AML-193 (cell line): ENCODE measurements at regions not wholly inside any gene's neighbourhood (a gene's known extent, or its start where the extent isn't known, plus 50 kb on each side); places are given as distances from the start of the nearest gene placed in this dataset.

Experiments used
- DNase-seq, 2 experiments: peaks; one replicate each; lab custom pipeline; 2025; lab: John Stamatoyannopoulos, UW

DNA sequence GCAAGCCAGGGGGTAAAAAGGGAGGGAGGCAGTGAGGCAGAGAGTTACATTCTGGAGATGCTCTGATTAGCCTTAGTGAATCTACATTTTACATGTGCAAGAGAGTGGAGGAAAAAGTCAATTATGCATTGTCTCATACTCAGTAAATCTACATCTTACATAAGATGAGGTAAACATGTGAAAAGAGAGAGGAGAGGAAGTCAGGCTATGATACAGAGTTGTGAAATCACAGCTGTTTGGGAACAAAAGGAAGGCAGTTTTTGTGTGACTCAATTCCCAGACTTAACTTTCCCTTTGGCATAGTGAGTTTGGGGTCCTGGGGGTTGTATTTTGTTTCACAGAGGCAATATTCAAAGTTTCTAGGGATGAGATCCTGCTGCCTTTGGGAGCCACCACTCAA is 67.8 kb downstream of the GP2 start:
- peak in 1 of 2 experiments; percentile 29 for DNase-seq

- DNase-seq: no peak
Measured at GRCh38 chr16:20257234-20257633, 70.1 kb downstream of the GP2 start.

DNA sequence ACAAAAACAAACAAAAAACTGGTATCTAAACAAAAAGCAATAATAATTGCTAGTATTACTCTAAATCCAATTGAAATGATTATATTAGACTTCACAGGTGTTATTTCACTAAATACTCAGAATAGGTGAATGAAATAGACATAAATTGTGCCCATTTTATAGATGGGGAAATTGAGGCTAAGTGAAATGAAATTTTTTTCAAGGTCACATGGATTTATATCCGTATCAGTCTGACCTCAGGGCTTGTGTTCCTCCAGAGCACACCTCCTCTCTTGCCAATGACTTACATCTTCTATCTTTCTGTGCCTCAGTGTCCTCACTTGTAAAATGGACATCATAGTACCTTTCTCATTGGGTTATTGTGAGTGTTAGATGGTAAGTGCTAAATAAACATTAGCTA is 72.3 kb downstream of the GP2 start:
- no peak for DNase-seq

DNA sequence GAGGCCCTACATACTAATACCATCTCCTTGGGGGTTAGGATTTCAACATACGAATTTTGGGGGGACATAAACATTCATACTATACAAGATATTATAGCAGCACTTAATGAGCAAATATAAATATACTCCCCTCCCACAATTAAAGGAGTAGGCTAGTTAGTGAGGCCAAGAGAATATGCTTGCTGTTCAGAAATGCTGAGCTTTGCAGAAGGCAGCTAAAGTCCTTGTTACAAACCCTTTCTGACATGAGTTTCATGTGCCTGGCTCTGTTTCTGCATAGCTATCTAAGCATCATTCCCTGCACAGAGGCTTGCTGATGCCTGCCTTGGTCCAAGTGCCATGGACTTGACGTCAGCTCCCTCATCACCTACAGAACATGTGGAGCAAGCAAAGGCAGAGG is 73.5 kb downstream of the GP2 start:
- no peak for DNase-seq

DNA sequence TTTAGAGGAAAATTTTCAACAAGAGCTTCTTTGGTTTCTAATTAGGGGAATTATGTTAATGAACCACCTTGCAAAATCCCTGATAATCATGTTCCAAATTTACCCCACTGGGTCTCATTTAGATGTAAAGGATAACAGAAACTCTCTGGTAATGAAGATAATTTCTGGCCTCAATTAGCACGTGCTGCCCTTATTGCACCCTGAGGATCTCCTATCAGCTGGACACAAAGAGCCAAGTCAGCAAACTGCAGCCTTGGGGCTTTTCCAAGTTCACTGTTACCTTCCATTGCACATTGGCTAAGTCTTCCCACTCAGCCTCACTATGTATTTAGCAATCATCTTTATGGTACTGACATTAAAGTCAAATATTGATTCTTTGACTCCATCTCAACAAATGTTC is 78.1 kb downstream of the GP2 start:
- DNase-seq: no peak

- DNase-seq: no peak
Measured at GRCh38 chr16:20247076-20247475, 80.2 kb downstream of the GP2 start.

DNA sequence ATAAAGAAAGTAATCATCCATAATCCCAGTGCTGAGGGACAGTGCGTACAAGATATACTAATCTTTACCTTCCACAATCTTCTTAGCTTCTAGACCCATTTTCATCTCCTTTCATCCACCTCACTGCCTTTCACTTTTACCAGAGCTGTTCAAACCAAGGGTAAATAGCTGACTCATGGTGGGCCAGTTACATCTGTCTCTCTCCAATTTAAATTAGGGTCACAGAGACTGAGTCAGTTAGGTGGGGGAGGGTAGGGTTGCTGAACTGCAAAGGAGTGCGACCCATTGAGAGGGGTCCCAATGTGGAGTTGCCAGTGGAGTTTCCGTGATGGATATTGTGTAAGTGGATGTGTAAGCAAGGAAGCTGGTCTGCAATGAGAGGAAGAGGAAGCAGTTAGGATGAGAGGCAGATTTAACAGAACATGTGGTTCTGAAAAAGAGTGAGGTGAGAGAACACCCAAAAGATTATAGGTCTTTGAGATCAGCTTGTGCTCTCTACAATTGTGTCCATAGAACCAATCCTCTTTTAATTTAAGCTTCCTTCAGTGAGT is 83.5 kb downstream of the GP2 start:
- DNase-seq: no peak

DNA sequence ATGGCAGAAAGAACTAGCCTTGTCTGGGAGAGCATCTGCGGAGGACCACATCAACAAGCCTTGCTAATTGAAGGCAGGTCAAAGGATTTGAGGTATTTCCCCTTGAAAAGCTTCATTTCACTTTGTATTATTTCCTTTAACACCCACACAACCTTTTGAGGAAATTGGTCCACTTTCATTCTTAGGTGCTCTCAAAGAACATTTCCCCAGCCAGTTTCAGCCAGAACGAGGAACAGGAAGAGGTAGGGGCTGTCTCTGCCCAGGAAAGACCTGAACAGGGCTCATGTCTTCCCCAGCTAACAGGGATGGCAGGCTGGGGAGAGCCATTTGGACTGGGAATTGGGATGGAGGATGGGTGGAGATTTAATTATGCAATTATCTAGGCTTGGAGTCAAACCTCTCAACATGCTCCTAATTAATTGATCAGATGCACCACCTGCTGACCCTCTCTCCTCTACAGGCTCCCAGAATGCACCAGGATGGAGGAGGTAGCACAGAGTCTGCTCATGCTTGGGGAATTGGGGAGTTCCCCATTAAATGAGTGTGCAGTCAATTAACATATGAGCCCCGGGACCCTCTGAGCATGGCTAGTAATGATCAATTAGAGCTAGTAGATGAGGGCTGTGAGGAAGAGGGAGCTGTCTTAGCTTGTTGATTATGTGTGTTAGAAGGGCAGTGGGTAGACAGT is 84.6 kb downstream of the GP2 start:
- no peak for DNase-seq

- DNase-seq: no peak
Measured at GRCh38 chr16:20241321-20241720, 86.0 kb downstream of the GP2 start.

DNA sequence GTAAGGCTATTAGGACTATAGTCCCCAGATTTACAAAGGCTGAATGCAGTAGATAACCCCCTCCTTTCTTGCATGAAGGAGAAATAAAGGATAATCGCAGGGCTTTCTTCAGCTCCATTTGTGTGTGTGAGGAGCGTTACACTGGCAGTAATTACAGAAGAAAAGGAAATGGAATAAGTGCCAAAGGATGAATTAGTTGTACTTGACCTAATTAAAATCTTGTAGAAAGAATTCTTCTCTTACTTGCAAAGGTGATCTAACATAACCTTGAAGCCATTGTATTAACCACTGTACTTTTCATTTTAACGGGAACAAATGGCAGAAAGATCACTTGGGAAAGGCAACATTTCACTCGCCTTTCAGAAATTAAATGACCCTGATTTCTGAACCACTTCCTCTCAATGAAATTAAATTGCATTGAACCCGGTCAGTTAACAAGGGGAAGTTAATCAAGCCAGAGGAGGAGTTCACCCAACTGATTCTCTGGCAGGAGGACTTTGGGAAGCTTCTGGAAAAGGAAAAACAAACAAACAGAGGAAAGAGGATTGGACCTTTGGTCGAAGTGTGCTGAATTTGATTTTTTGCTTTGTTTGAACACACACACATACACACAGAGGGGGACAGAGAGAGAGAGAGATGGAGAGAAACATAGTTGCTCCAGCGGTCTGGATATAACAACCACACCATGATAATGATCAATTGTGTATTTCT is 90.6 kb downstream of the GP2 start:
- DNase-seq: no peak

- DNase-seq: no peak
Measured at GRCh38 chr16:20225228-20225733, 102.0 kb downstream of the GP2 start.

GRCh38 chr16:20221208-20221607 is 106.1 kb downstream of the GP2 start:
- no peak for DNase-seq

DNA sequence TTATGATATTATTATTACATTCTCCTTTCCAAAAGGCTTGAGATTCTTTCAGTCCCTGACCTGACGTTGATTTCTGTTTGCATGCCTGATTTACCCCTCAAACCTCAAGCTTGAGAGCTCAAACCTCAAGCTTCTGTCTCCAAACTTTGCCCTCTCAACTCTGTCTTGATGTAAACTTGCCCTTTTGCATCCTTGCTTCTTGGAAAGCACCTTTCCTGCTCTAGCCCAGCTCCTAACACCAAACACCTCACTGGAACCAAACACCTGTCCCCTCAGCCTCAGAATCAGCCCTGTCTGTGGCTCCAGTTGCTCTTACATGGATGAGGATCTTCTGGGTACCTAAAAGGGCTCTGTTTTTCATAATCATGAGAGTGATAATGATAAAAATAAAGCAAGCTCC is 109.2 kb downstream of the GP2 start:
- DNase-seq: no peak

DNA sequence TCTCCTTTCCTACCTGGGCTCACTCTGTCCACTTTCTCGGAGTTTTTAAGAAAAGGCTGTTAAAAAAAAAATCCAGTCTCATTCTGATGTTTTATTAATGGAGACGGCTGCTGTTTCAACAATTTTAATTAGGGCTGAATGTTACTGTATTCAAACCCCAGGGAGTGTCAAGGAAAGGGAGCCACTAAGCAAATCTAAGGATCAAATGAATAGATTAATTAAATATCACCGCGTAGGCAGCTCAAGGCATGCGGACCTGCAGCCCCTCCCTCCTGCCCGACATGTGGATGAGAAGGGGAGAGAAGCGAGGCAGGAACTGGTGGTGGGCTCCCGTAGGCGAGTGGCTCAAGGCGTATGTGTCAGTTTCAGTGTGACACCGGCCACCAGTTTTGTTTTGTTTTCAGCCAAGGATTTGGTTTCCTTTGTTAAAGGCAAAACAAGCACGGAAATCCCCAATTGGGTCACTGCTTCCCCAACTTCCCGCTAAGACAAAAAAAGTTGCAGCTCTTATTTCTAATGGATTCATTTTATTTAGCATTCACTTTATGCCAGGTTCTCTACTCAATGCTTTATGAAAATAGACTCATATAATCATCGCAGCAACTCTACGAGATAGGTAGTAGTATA is 110.6 kb downstream of the GP2 start:
- no peak for DNase-seq

DNA sequence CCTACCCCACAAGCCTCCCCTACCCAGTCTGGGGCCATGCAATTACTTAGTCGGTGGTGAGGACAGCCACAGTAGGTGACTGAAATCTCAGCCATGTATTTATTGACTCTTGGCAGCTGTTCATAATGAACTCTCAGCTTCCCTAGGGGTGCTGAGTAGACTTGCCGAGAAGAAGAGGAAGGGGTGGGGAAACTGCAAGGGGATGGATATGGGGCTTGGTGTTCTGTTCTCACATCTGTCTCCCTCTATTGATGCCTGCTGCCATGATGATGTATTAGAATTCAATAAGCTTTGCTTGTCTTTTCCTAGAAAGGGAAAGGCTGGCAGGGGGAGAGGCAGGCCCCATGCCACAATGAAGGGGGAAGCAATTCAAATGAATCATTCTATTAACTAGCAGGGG is 112.9 kb downstream of the GP2 start:
- no peak for DNase-seq

GRCh38 chr16:20203272-20203671 is 124.0 kb downstream of the GP2 start:
- no peak for DNase-seq

- no peak for DNase-seq
Measured at GRCh38 chr16:20202747-20203146, 124.6 kb downstream of the GP2 start.

DNA sequence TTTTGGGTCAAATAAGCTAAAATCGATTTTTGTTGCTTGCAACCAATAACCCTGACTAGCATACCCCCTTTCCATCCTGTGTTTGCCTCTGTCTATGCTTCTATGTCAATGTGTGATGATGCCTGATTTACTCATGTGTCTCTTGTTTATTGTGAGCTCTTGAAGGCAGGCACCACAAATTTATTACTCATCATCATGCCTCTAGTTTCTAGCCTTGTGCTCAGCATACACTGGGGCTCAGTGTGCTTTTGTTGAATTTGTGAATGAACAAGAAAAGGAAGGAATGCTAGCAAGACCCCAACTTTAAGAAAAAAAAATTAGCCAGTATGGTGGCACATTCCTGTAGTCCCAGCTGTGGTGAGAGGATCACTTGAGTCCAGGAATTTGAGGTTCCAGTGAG is 119.1 kb upstream of the GPR139 start:
- DNase-seq: no peak

DNA sequence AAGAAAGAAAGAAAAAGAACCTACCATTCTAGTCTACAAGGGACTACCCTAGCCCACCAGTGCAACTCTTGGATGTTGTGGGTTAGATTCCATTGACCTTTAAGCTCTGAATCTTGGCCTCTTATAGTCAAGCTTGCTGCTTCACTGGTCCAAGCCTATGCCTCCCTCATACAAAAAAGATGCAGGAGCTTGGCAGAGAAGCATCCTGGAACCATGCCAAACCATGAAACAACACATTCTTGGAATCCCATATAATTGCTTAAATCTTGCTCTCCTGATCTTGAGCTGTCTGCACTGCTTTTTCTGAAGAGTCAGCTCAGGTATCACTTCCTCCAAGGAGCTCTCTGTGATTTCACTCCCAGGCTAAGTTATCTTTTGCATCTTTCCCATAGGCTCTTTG is 117.9 kb upstream of the GPR139 start:
- no peak for DNase-seq

DNA sequence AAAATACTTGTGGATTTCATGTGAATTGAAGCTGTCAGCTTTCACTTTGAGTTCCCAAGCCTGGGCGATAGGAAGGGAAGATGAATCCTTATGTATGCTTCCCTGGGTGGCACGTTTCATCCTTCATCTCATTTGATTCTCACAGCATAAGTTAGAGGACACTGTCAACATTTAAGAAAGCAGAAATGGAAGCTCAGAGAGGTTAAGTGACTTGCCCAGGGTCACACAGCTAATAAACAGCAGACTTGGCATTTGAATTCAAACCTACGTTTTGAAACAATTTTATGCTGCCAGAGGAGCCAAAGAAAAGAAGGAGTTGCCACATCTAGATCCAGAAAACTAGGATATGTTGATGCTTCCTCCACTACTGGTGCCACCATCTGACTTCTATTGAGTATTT is 108.3 kb upstream of the GPR139 start:
- DNase-seq: no peak

GRCh38 chr16:20181416-20181815 is 107.7 kb upstream of the GPR139 start:
- no peak for DNase-seq

GRCh38 chr16:20178297-20178696 is 104.6 kb upstream of the GPR139 start:
- no peak for DNase-seq

DNA sequence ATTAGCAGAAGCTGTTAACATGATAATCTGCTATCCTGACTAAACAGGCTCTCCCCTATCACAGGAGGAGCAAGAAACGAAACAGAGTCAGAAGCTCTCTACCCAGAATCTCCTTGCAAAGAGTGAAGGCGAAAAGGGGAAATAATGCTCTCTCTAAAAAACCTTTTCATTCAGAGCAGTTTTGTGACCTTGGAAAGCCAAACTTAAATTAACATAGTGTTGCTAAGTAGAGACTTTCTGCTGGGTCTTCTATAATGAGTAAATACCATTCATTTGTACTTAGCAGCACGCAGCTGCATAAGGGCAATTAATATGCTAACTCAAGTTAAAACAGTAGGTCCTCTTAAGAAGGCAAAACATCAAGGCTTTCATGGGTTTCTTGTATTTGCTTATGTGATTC is 101.7 kb upstream of the GPR139 start:
- no peak for DNase-seq
